HG03196 (cell line): ENCODE measurements at regions not wholly inside any gene's neighbourhood (a gene's known extent, or its start where the extent isn't known, plus 50 kb on each side); places are given as distances from the start of the nearest gene placed in this dataset.

Source experiments
- ATAC-seq: cut with Tn5 transposase; IDR thresholded peaks from one replicate; pipeline ENCODE4 v1.9.1; 2021; ENCODE audit not compliant: unreplicated experiment

GRCh38 chr3:96007650-96008195 lies 806.7 kb upstream of the EPHA6 start:
- ATAC-seq = no peak

- no peak for ATAC-seq
Measured at GRCh38 chr3:96012939-96013338, 801.5 kb upstream of the EPHA6 start.

GRCh38 chr3:96017556-96017955 lies 796.8 kb upstream of the EPHA6 start:
- no peak for ATAC-seq

DNA sequence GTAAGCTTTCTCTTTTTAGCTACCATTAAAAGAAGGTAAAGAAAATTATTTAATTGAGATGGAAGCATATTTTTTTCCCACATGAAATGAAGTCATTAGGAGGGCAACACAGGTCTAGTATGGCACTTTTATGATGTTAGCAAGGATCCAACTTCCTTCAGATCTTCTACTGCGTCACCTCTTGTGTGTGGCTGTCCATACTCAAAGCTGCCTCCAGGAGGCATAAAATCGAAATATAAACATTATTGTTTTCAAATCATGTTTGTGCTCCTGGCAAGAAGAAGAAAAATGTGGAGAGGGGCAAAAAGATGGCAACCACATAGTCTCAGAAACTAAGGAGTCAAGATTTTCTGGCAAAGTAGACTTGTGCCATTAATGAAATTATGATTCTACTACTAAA lies 791.7 kb upstream of the EPHA6 start:
- no peak for ATAC-seq

DNA sequence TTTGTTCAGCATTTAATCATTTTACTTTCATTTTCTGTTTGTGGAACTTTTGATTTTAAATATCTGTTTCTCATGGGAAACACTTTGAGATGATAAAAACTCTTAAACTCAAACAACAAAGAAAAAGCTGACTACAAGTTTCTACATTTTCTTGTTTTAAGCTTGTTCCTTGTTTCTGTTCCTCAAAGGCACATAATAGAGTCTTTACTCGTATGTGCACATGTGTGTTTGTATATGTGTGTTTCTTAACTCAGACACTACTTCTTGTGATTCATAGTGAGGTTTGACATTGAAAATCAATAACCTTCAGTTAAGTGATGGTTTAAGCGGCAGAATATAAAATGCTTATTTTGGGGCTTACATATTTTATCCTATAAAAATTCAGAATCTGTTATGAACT lies 786.7 kb upstream of the EPHA6 start:
- ATAC-seq = no peak

DNA sequence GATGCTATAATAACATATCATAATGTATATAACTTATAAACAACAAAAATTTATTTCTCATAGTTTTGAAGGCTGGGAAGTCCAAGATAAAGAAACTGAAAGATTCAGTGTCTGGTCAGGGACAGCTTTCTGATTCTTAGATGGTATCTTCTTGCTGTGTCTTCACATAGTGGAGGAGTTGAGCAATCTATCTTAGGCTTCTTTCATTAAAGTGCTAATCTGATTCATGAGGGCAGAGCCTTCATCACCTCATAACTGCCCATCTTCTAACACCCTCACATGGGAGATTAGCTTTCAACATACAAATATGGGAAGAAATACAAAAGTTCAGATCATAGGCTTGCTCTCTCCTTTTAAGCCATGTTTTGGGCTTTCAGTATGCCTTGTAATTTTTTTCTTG lies 774.8 kb upstream of the EPHA6 start:
- no peak for ATAC-seq

GRCh38 chr3:96059301-96059700 lies 755.1 kb upstream of the EPHA6 start:
- ATAC-seq = no peak

GRCh38 chr3:96069065-96069464 lies 745.3 kb upstream of the EPHA6 start:
- no peak for ATAC-seq

DNA sequence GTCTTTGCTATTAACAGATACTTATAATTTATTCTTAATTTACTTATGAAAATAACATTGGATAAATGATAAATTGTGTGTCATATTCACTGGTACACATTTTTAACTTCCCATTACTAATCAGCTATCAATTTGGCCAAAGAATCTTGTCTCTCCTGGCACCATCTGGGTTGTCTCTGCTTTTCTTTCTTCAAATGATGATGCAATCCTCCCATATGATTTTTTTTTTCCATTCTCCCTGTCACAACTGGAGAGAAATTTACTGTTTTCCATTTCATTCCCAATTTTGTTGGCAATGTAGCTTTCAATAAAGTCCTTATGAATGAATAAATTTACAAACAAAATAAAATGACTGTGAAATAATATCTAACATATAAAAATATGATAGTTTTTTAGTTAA lies 743.7 kb upstream of the EPHA6 start:
- no peak for ATAC-seq

- ATAC-seq = no peak
Measured at GRCh38 chr3:96071097-96071496, 743.3 kb upstream of the EPHA6 start.

DNA sequence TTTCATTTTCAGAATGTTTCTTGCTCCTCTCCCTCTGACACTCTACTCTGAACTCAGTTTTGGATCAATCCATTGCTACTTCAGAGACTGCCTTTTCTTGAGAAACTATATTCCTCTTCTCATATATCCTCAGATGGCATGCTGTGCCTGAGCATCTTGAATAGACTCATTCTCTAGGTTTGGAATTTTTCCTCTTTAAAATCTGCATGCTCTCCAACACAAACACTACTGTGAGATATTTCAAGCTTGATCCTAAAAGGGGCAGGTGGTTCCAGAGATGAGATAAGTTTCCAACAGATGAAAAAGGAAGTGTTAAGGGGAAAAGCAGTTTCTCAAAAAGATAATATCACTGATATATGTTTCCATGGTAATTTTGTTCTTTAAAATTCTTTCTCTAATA lies 742.2 kb upstream of the EPHA6 start:
- ATAC-seq = no peak

- ATAC-seq = no peak
Measured at GRCh38 chr3:96083610-96084009, 730.8 kb upstream of the EPHA6 start.

DNA sequence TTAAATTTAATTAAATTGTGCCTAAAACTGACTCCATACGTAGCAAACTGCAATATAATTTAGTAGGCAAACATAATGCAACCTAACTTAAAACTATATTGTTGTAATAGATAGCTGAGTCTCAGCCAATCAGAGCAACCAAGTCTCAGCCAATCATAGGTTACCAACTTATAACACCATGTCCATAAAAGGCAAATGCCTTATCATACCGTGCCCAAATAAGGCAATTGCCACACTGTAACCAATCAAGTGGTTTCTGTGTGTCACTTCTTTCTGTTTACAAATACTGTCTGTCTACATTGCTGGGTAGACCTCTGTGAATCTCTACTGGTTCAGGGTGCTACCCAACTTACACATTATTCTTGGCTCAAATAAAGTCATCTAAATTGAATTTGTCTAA lies 728.4 kb upstream of the EPHA6 start:
- no peak for ATAC-seq

- no peak for ATAC-seq
Measured at GRCh38 chr3:96101006-96101560, 713.3 kb upstream of the EPHA6 start.

GRCh38 chr3:96106701-96107100 lies 707.7 kb upstream of the EPHA6 start:
- ATAC-seq = no peak
